ENCODE measurements at regions not wholly inside any gene's neighbourhood (a gene's known extent, or its start where the extent isn't known, plus 50 kb on each side); places are given as distances from the start of the nearest gene placed in this dataset.
"Not testable (repeated sequence)": the region's sequence is repeated elsewhere in the genome, so short reads cannot be mapped to it uniquely, and the experiment has no call there.

GRCh38 chr1:19554090-19554489 is 68.8 kb upstream of the CAPZB start:
- no peak overlapping the region for H3K4me3 ChIP-seq (ENCODE audit: low read depth, low read length)
- no peak for TF ChIP-seq CTCF (IDR thresholded peaks at IDR 0.05; ENCODE audit: low read depth, low read length)

GRCh38 chr1:19552291-19553010 is 67.1 kb upstream of the CAPZB start:
- H3K4me3 ChIP-seq (ENCODE audit: low read depth, low read length), result no peak overlapping the region
- TF ChIP-seq CTCF (IDR thresholded peaks at IDR 0.05; ENCODE audit: low read depth, low read length), result no peak

GRCh38 chr1:19551837-19552236 is 66.5 kb upstream of the CAPZB start:
- H3K4me3 ChIP-seq (ENCODE audit: low read depth, low read length), result not testable (repeated sequence)

GRCh38 chr1:19550437-19550836 is 65.1 kb upstream of the CAPZB start:
- not testable (repeated sequence) for H3K4me3 ChIP-seq (ENCODE audit: low read depth, low read length)

GRCh38 chr1:19547814-19548213 is 62.5 kb upstream of the CAPZB start:
- H3K4me3 ChIP-seq (ENCODE audit: low read depth, low read length), result no peak overlapping the region
- TF ChIP-seq CTCF (IDR thresholded peaks at IDR 0.05; ENCODE audit: low read depth, low read length), result no peak

- H3K4me3 ChIP-seq (ENCODE audit: low read depth, low read length), result no peak overlapping the region
- TF ChIP-seq CTCF (IDR thresholded peaks at IDR 0.05; ENCODE audit: low read depth, low read length), result no peak
Observed at GRCh38 chr1:19536519-19536918, 51.2 kb upstream of the CAPZB start.

GRCh38 chr1:19535214-19535613 is 49.9 kb upstream of the CAPZB start:
- no peak for TF ChIP-seq CTCF (IDR thresholded peaks at IDR 0.05; ENCODE audit: low read depth, low read length)
- no peak overlapping the region for H3K4me3 ChIP-seq (ENCODE audit: low read depth, low read length)

Data from WI38 (cell line).